ENCODE measurements at regions not wholly inside any gene's neighbourhood (a gene's known extent, or its start where the extent isn't known, plus 50 kb on each side); places are given as distances from the start of the nearest gene placed in this dataset.

DNA sequence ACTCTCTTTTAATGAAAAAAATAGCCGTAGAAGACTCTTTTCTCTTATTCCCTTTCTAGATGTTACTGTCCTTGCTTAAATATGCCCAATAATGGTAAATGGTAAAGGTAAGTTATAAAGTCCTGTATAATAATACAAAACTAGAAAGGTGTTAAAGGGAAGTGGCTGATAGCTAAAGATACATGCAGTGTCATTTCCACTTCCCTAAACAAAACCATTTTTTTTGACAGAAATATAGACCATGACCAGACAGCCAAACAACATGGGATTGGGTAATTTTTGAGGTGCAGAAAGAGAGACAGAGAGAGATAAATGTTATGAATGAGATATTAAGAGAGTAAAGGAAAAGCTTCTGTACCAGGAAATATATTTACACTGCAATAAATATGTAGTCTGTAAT, 731.7 kb upstream of the REG3G start:
- TF ChIP-seq, protein P1, sequence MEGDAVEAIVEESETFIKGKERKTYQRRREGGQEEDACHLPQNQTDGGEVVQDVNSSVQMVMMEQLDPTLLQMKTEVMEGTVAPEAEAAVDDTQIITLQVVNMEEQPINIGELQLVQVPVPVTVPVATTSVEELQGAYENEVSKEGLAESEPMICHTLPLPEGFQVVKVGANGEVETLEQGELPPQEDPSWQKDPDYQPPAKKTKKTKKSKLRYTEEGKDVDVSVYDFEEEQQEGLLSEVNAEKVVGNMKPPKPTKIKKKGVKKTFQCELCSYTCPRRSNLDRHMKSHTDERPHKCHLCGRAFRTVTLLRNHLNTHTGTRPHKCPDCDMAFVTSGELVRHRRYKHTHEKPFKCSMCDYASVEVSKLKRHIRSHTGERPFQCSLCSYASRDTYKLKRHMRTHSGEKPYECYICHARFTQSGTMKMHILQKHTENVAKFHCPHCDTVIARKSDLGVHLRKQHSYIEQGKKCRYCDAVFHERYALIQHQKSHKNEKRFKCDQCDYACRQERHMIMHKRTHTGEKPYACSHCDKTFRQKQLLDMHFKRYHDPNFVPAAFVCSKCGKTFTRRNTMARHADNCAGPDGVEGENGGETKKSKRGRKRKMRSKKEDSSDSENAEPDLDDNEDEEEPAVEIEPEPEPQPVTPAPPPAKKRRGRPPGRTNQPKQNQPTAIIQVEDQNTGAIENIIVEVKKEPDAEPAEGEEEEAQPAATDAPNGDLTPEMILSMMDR (IDR thresholded peaks at IDR 0.05; ENCODE audit: control extremely low read depth, extremely low read depth), result no peak

DNA sequence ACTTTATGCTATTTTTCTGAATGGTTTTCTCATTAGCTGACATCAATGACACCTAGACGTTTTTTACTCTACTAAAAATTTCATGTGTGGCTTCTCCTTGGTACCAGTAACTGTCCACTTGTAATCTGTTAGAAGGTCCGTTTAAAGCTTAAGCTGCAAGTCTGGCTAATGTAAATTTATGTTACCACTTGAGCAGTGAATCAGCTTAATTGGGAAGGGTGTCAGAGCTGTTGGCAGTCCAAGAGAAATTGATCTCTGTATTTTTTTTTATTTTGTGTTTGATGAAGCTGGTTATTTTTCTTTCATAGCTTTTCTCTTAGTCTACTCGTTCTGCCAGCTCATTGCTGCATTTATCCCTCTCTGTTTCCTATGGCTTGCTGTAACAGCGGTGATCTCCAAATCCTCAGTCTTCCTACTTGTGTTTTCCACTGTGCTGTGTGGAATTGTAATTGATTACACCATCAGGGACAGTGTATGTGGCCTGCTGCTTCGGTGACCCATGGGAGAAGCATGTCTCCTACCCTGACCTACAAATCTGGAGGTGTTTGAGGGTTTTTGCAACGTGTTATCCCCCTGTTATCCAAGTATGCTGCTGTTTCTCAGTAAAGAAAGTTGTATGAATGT, 724.2 kb upstream of the REG3G start:
- Histone ChIP-seq H3K27ac (ENCODE audit: low read depth in 1 of 2, low read length in 1 of 2) (no peak overlapping the region), H3K4me3 (no peak overlapping the region), H3K4me1 (ENCODE audit: control insufficient read depth in 5 of 5, insufficient read depth in 5 of 5, low read length in 5 of 5) (no peaks in the 10 kb centered on the region), H3K9me3 (ENCODE audit: control insufficient read depth in 4 of 4, insufficient read depth in 3 of 4, low read length in 3 of 4) (no peaks in the 10 kb centered on the region), H3K27me3 (ENCODE audit: control insufficient read depth in 3 of 3, insufficient read depth in 3 of 3, low read length in 2 of 3) (no peaks in the 10 kb centered on the region), H3K36me3 (ENCODE audit: control insufficient read depth in 4 of 4, insufficient read depth in 4 of 4, low read length in 4 of 4) (no peaks in the 10 kb centered on the region), H3K9ac (ENCODE audit: insufficient read depth in 1 of 2, low read length in 2 of 2) (no peak overlapping the region)
- DNase-seq, result no peak
- TF ChIP-seq, protein P1 (IDR thresholded peaks at IDR 0.05; ENCODE audit: control extremely low read depth, extremely low read depth), result no peak
- WGBS, 2 donors, result 55 to 64% methylated on average over 6 of the region's 6 CpGs
- ATAC-seq (ENCODE audit: insufficient read depth, low FRiP score), result no peak

More for the DNA sequence above, 731.7 kb upstream of the REG3G start:
- Histone ChIP-seq H3K27ac (ENCODE audit: low read depth in 1 of 2, low read length in 1 of 2) (no peak overlapping the region), H3K4me1 (ENCODE audit: control insufficient read depth in 5 of 5, insufficient read depth in 5 of 5, low read length in 5 of 5) (no peaks in the 10 kb centered on the region), H3K27me3 (ENCODE audit: control insufficient read depth in 3 of 3, insufficient read depth in 3 of 3, low read length in 2 of 3) (no peaks in the 10 kb centered on the region), H3K4me3 (no peak overlapping the region), H3K36me3 (ENCODE audit: control insufficient read depth in 4 of 4, insufficient read depth in 4 of 4, low read length in 4 of 4) (no peaks in the 10 kb centered on the region), H3K9me3 (ENCODE audit: control insufficient read depth in 4 of 4, insufficient read depth in 3 of 4, low read length in 3 of 4) (peaks cover 0 to 3% (median 0%) of the 10 kb centered on the region in 4 donors), H3K9ac (ENCODE audit: insufficient read depth in 1 of 2, low read length in 2 of 2) (no peak overlapping the region)
- WGBS, 2 donors, result 50 to 95% methylated on average over 1 of the region's 1 CpG
- no peak for ATAC-seq (ENCODE audit: insufficient read depth, low FRiP score)
- no peak for DNase-seq

DNA sequence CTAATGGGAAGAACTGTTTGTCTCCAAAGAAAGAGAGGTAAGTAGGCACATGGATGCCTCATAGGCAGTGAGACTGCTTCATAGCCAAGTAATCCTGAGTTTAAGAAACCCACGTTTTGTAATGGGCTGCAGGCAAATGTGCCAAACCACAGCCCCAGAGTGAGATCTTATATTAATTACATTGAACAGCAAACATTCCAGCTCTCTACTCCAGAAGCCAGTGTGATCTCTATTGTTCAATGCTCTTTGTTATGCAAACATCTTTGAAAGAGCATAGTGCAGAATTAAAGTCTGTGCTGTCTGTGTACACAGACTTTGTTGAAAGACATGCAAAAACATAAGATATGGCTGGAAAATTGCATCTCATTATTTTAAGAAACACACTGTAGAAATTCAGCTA, 720.8 kb upstream of the REG3G start:
- WGBS, 2 donors, result 29 to 35% methylated on average over 1 of the region's 1 CpG
- no peak overlapping the region for H3K27ac ChIP-seq (ENCODE audit: low read depth in 1 of 2, low read length in 1 of 2)
- no peaks in the 10 kb centered on the region for H3K4me1 ChIP-seq (ENCODE audit: control insufficient read depth in 5 of 5, insufficient read depth in 5 of 5, low read length in 5 of 5)
- no peaks in the 10 kb centered on the region for H3K36me3 ChIP-seq (ENCODE audit: control insufficient read depth in 4 of 4, insufficient read depth in 4 of 4, low read length in 4 of 4)
- H3K9ac ChIP-seq (ENCODE audit: insufficient read depth in 1 of 2, low read length in 2 of 2), result no peak overlapping the region
- TF ChIP-seq, protein P1 (IDR thresholded peaks at IDR 0.05; ENCODE audit: control extremely low read depth, extremely low read depth), result no peak
- ATAC-seq (ENCODE audit: insufficient read depth, low FRiP score) (no peak), DNase-seq (no peak)
- H3K4me3 ChIP-seq, result no peak overlapping the region
- no peaks in the 10 kb centered on the region for H3K9me3 ChIP-seq (ENCODE audit: control insufficient read depth in 4 of 4, insufficient read depth in 3 of 4, low read length in 3 of 4)
- no peaks in the 10 kb centered on the region for H3K27me3 ChIP-seq (ENCODE audit: control insufficient read depth in 3 of 3, insufficient read depth in 3 of 3, low read length in 2 of 3)

DNA sequence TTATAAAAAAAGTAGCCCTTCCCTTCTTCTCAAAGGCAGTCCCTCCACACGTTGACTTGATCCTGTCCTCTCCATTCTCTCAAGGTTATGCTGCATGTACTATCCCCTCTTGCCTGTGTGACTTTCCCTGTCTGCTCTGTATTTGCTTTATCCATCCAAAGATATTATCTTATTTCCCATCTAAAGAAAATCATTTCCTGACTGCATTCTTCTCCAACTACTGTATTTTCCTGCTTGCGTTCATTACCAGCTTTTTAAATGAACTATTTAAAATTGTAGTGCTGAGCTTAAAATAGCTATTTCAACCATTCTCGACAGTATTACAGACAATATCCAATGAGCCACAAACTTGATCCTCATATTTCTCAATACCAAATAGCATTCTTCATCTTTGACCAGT, 716.0 kb upstream of the REG3G start:
- TF ChIP-seq, protein P1 (IDR thresholded peaks at IDR 0.05; ENCODE audit: control extremely low read depth, extremely low read depth), result no peak
- Histone ChIP-seq H3K27ac (ENCODE audit: low read depth in 1 of 2, low read length in 1 of 2) (no peak overlapping the region), H3K4me1 (ENCODE audit: control insufficient read depth in 5 of 5, insufficient read depth in 5 of 5, low read length in 5 of 5) (no peaks in the 10 kb centered on the region), H3K4me3 (no peak overlapping the region), H3K9me3 (ENCODE audit: control insufficient read depth in 4 of 4, insufficient read depth in 3 of 4, low read length in 3 of 4) (no peaks in the 10 kb centered on the region), H3K27me3 (ENCODE audit: control insufficient read depth in 3 of 3, insufficient read depth in 3 of 3, low read length in 2 of 3) (no peaks in the 10 kb centered on the region), H3K9ac (ENCODE audit: insufficient read depth in 1 of 2, low read length in 2 of 2) (no peak overlapping the region), H3K36me3 (ENCODE audit: control insufficient read depth in 4 of 4, insufficient read depth in 4 of 4, low read length in 4 of 4) (no peaks in the 10 kb centered on the region)
- ATAC-seq (ENCODE audit: insufficient read depth, low FRiP score) (no peak), DNase-seq (no peak)
- 39 to 53% methylated on average over 3 of the region's 3 CpGs for WGBS, 2 donors

Data from lung (tissue), 11 donors.